HepG2 (cell line): ENCODE measurements at regions not wholly inside any gene's neighbourhood (a gene's known extent, or its start where the extent isn't known, plus 50 kb on each side); places are given as distances from the start of the nearest gene placed in this dataset.

ENCODE experiments used
- ATAC-seq: fragments of 200-7000 bp; cut with Tn5 transposase; 3 replicates; pipeline ENCODE4 v1.9.1; 2020; ENCODE audit warnings: mild to moderate bottlenecking, moderate library complexity
- BruUV-seq: library from RNA; stranded (reverse); fragments of 400-500 nt; replicated peaks from 2 replicates; lab custom pipeline; 2021; lab: Mats Ljungman, UMichigan
- CTCF ChIA-PET: fragments of 300-600 bp; formaldehyde crosslinking; extraction: SDS; loops from one replicate; lab custom pipeline; 2021; ENCODE audit warnings: low total read pairs, inconsistent platforms, low intra/inter-chr PET ratio; lab: Yijun Ruan, JAX
- POLR2A ChIA-PET: fragments of 350-600 bp; sonication (Branson Sonifier 250); formaldehyde crosslinking; loops from one replicate; lab custom pipeline; 2020; ENCODE audit warnings: antibody characterized with exemption, inconsistent platforms; lab: Yijun Ruan, JAX
- DNase-seq: peaks from one replicate; pipeline ENCODE4 v3.0.0-alpha.2; 2015; ENCODE audit warnings: low spot score
- FAIRE-seq: peaks from 3 replicates; lab custom pipeline; 2011; peaks lifted over from hg19 to GRCh38; lab: Jason Lieb, UNC
- H2AFZ ChIP-seq: one replicate; pipeline ENCODE4 v1.6.1; 2011; ENCODE audit warnings: low read length, inconsistent platforms
- H3K27ac ChIP-seq: fragments of 300-600 bp; 3 replicates; pipeline ENCODE4 v1.8.0; 2011; ENCODE audit warnings: mixed run types, mild to moderate bottlenecking, mixed read lengths, low read length, inconsistent platforms; ENCODE audit not compliant: insufficient read depth; ENCODE audit errors: extremely low read length
- H3K27me3 ChIP-seq, 2 experiments: fragments of 200-600 bp in 1 of 2; 2 replicates in 1 of 2; 3 replicates in 1 of 2; pipeline versions ENCODE4 v1.6.0 to v1.8.0; 2011; ENCODE audit warnings: low read length in 2 of 2, mild to moderate bottlenecking in 2 of 2, moderate library complexity in 2 of 2, inconsistent platforms in 1 of 2; ENCODE audit not compliant: insufficient read depth in 2 of 2, control insufficient read depth in 1 of 2
- H3K36me3 ChIP-seq, 2 experiments: fragments of 200-600 bp in 1 of 2; replicated peaks in 1 of 2; 2 replicates in 1 of 2; 3 replicates in 1 of 2; pipeline versions ENCODE4 v1.5.1 to v1.8.0; 2011; ENCODE audit warnings: low read length in 2 of 2, inconsistent platforms in 1 of 2; ENCODE audit not compliant: insufficient read depth in 2 of 2, control insufficient read depth in 1 of 2
- H3K4me1 ChIP-seq: 2 replicates; pipeline ENCODE4 v1.5.1; 2012; ENCODE audit warnings: low read length, inconsistent platforms; ENCODE audit not compliant: insufficient read depth
- H3K4me2 ChIP-seq: 2 replicates; pipeline ENCODE4 v1.6.0; 2011; ENCODE audit warnings: low read depth, low read length, inconsistent platforms
- H3K4me3 ChIP-seq, 3 experiments: fragments of 200-600 bp in 1 of 3; sonication (generic), shearing (Covaris generic) in 1 of 3; replicated peaks in 1 of 3; 2 replicates each; pipeline ENCODE4 v1.5.1; 2011 to 2016; ENCODE audit warnings: low read length in 3 of 3, inconsistent platforms in 2 of 3, low read depth in 2 of 3, mild to moderate bottlenecking in 2 of 3, control low read depth in 1 of 3, mixed read lengths in 1 of 3; ENCODE audit not compliant: insufficient read depth in 1 of 3
- H3K79me2 ChIP-seq: one replicate; pipeline ENCODE4 v1.6.1; 2011; ENCODE audit warnings: low read length, inconsistent platforms; ENCODE audit not compliant: insufficient read depth
- H3K9ac ChIP-seq: 2 replicates; pipeline ENCODE4 v1.6.0; 2011; ENCODE audit warnings: mild to moderate bottlenecking, low read depth, low read length, inconsistent platforms; ENCODE audit not compliant: insufficient read depth
- H3K9me3 ChIP-seq: 2 replicates; pipeline ENCODE4 v1.5.1; 2012; ENCODE audit warnings: mild to moderate bottlenecking, low read length
- H4K20me1 ChIP-seq: 2 replicates; pipeline ENCODE4 v1.6.0; 2011; ENCODE audit warnings: inconsistent platforms, mild to moderate bottlenecking, low read length, moderate library complexity; ENCODE audit not compliant: insufficient read depth
- AGO2 ChIP-seq: fragments of 200-400 bp; formaldehyde crosslinking; optimal IDR thresholded peaks from 2 replicates; pipeline ENCODE3; 2017; ENCODE audit warnings: mild to moderate bottlenecking, low read depth, low read length, moderate library complexity
- EP300 ChIP-seq, 3 experiments: sonication (generic) in 1 of 3; formaldehyde crosslinking in 1 of 3; IDR thresholded peaks; 2 replicates each; pipeline versions ENCODE4 v1.5.1 to v1.6.1; 2011 to 2020; ENCODE audit warnings: low read depth in 2 of 3, low read length in 2 of 3, borderline replicate concordance in 1 of 3, improper control_type of control experiment in 1 of 3, mild to moderate bottlenecking in 1 of 3, missing genetic modification reagents in 1 of 3, moderate library complexity in 1 of 3
- KDM3A ChIP-seq: IDR thresholded peaks from 2 replicates; pipeline ENCODE4 v1.6.1; 2018; ENCODE audit warnings: low read depth, missing compliant biosample characterization
- NR1H2 ChIP-seq: sonication (generic); formaldehyde crosslinking; IDR thresholded peaks from 2 replicates; pipeline ENCODE4 v1.8.1; 2022; ENCODE audit warnings: low read depth, missing genetic modification reagents, borderline replicate concordance
- RARA ChIP-seq: IDR thresholded peaks from 2 replicates; pipeline ENCODE4 v1.6.1; 2016; ENCODE audit warnings: missing genetic modification reagents, missing compliant biosample characterization
- SALL1 ChIP-seq: sonication (generic); formaldehyde crosslinking; IDR thresholded peaks from 2 replicates; pipeline ENCODE4 v1.8.0; 2022; ENCODE audit warnings: mild to moderate bottlenecking, missing genetic modification reagents
- SMAD1 ChIP-seq: sonication (generic); formaldehyde crosslinking; IDR thresholded peaks from 2 replicates; pipeline ENCODE4 v1.4.0; 2020; ENCODE audit warnings: missing genetic modification reagents, low read depth, mild to moderate bottlenecking, borderline replicate concordance
- U2AF2 ChIP-seq: fragments of 200-400 bp; formaldehyde crosslinking; IDR thresholded peaks from 2 replicates; pipeline ENCODE4 v1.6.1; 2017; ENCODE audit warnings: low read depth, mild to moderate bottlenecking, low read length
- ZC3H13 ChIP-seq: sonication (generic); formaldehyde crosslinking; IDR thresholded peaks from 2 replicates; pipeline ENCODE4 v1.8.1; 2023; ENCODE audit warnings: mild to moderate bottlenecking, missing genetic modification reagents, moderate library complexity
- ZC3H4 ChIP-seq: sonication (generic); formaldehyde crosslinking; IDR thresholded peaks from 2 replicates; pipeline ENCODE4 v1.4.0; 2020; ENCODE audit warnings: missing genetic modification reagents, borderline replicate concordance
- ZNF33A ChIP-seq: sonication (generic); formaldehyde crosslinking; IDR thresholded peaks from 2 replicates; pipeline ENCODE4 v1.5.1; 2020; ENCODE audit warnings: missing genetic modification reagents, mild to moderate bottlenecking, moderate library complexity, borderline replicate concordance
- ZNF432 ChIP-seq: sonication (generic); formaldehyde crosslinking; IDR thresholded peaks from 2 replicates; pipeline ENCODE4 v1.5.0; 2020; ENCODE audit warnings: missing genetic modification reagents, mild to moderate bottlenecking, borderline replicate concordance
- ZNF496 ChIP-seq: sonication (generic); formaldehyde crosslinking; IDR thresholded peaks from 2 replicates; pipeline ENCODE4 v1.8.1; 2023; ENCODE audit warnings: mild to moderate bottlenecking, moderate library complexity, missing genetic modification reagents; ENCODE audit not compliant: insufficient replicate concordance
- ZNF530 ChIP-seq: sonication (generic); formaldehyde crosslinking; IDR thresholded peaks from 2 replicates; pipeline ENCODE4 v1.5.0; 2020; ENCODE audit warnings: low read depth, mild to moderate bottlenecking, missing genetic modification reagents
- ZNF660 ChIP-seq: sonication (generic); formaldehyde crosslinking; IDR thresholded peaks from 2 replicates; pipeline ENCODE4 v1.5.1; 2020; ENCODE audit warnings: mild to moderate bottlenecking, low read depth, missing genetic modification reagents, borderline replicate concordance
- WGBS: methylation state at CpG from one replicate; pipeline ENCODE4 v1.1.6; 2017; ENCODE audit warnings: low lambda C conversion rate; 5-methylcytosine and 5-hydroxymethylcytosine counted together
- in situ Hi-C: cut with HindIII; loops from 2 replicates; pipeline ENCODE4 v1.10.0; 2017; ENCODE audit warnings: low pct_unique_long_range_greater_than_20kb; ENCODE audit not compliant: extremely low pct_ligation_motif_present
- intact Hi-C: fragments of 100-400 bp; cut with micrococcal nuclease; formaldehyde crosslinking; loops from one replicate; pipeline ENCODE4 v1.10.0; 2022; ENCODE audit not compliant: unreplicated experiment
- TF ChIP-seq, protein P1 (sequence below): IDR thresholded peaks from 2 replicates; pipeline ENCODE4 v1.6.1; 2018; ENCODE audit warnings: missing genetic modification reagents, mild to moderate bottlenecking, missing compliant biosample characterization
- TF ChIP-seq, protein P2 (sequence below): sonication (generic); formaldehyde crosslinking; IDR thresholded peaks from 2 replicates; pipeline ENCODE4 v1.5.0; 2020; ENCODE audit warnings: mild to moderate bottlenecking, missing genetic modification reagents, moderate library complexity
- TF ChIP-seq, protein P3 (sequence below): sonication (generic); formaldehyde crosslinking; conservative IDR thresholded peaks from 2 replicates; pipeline ENCODE4 v1.8.0; 2022; ENCODE audit warnings: mild to moderate bottlenecking, moderate library complexity, missing genetic modification reagents
- TF ChIP-seq, protein P4 (sequence below): IDR thresholded peaks from 2 replicates; pipeline ENCODE4 v1.6.1; 2012; ENCODE audit warnings: inconsistent platforms

DNA sequence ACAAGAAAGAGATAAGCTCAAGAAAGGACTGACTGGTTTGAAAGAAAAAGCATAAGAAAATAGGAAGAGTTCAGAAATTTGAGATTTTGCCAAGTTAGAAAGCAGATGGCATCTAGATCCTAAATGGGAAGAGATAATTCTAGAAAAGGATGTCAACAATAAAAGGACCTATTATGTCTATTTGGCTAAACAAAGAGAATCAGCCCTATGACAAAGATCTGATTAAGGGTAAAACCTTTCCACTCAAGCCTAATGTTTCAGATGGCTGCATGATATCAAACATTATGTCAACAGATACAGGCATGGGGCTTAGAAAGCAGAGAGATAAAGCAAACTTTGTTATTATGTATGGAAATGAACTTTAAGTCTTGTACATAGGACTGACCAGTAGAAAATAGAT is 465.0 kb upstream of the TRIB2 start (continued):
- TF ChIP-seq, protein P1, sequence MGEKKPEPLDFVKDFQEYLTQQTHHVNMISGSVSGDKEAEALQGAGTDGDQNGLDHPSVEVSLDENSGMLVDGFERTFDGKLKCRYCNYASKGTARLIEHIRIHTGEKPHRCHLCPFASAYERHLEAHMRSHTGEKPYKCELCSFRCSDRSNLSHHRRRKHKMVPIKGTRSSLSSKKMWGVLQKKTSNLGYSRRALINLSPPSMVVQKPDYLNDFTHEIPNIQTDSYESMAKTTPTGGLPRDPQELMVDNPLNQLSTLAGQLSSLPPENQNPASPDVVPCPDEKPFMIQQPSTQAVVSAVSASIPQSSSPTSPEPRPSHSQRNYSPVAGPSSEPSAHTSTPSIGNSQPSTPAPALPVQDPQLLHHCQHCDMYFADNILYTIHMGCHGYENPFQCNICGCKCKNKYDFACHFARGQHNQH = no peak
- TF ChIP-seq SMAD1 (CRISPR knock-in tag) (no peak), ZC3H13 (CRISPR knock-in tag) (no peak), ZNF496 (CRISPR knock-in tag) (no peak), EP300 (IDR thresholded peaks at IDR 0.05; ENCODE audit: low read depth in 2 of 2, low read length in 2 of 2) (no peak), EP300 (CRISPR knock-in tag; IDR thresholded peaks at IDR 0.05; ENCODE audit: borderline replicate concordance) (no peak), SALL1 (CRISPR knock-in tag) (no peak), RARA (no peak)
- TF ChIP-seq, all 625 proteins: peak for 0

DNA sequence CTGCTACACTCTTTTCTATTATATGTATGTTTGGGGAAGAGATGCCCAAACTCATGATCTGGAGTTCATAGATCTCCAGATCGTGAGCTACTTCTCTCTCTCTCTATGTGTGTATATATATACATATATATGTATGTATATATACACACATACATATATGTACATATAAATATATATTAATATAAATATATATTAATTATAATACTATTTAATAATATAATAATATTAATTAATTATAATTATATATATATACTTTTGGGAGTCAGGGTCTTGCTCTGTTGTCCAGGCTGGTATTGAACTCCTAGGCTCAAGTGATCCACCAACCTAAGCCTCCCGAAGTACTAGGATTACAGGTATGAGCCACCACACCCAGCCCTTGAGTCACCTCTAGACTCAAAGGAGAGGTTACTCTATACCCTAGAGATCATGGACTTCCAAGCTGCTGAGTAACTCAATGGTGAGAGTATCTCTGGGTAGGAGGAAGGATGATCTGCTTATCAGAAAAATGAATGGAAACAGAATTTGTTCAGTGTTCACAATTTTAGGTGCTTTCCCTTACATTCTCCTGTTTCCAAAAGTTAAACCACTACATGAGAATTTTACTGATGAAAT is 463.5 kb upstream of the TRIB2 start:
- H3K9ac ChIP-seq = no peak overlapping the region
- CTCF ChIA-PET = no interaction called here
- H3K27me3 ChIP-seq = no peaks in the 10 kb centered on the region
- H3K79me2 ChIP-seq = no peaks in the 10 kb centered on the region
- H3K27ac ChIP-seq = no peak overlapping the region
- no peaks in the 10 kb centered on the region for H4K20me1 ChIP-seq
- H3K4me3 ChIP-seq = no peak overlapping the region
- no peaks in the 10 kb centered on the region for H3K4me1 ChIP-seq
- no peak overlapping the region for H3K4me2 ChIP-seq
- no peaks in the 10 kb centered on the region for H3K36me3 ChIP-seq
- FAIRE-seq = no peak
- H2AFZ ChIP-seq = no peak overlapping the region
- H3K9me3 ChIP-seq = no peaks in the 10 kb centered on the region
- no TSS peak for BruUV-seq
- DNase-seq = no peak
- POLR2A ChIA-PET = no interaction called here
- intact Hi-C loops (no loop called here), in situ Hi-C loops (no loop called here)
- WGBS = 12% methylated on average over 2 of the region's 2 CpGs
- no peak for ATAC-seq
- no peak for TF ChIP-seq KDM3A (CRISPR knock-in tag)
- TF ChIP-seq ZNF660 (CRISPR knock-in tag) = no peak
- TF ChIP-seq AGO2 = no peak
- TF ChIP-seq, protein P2, sequence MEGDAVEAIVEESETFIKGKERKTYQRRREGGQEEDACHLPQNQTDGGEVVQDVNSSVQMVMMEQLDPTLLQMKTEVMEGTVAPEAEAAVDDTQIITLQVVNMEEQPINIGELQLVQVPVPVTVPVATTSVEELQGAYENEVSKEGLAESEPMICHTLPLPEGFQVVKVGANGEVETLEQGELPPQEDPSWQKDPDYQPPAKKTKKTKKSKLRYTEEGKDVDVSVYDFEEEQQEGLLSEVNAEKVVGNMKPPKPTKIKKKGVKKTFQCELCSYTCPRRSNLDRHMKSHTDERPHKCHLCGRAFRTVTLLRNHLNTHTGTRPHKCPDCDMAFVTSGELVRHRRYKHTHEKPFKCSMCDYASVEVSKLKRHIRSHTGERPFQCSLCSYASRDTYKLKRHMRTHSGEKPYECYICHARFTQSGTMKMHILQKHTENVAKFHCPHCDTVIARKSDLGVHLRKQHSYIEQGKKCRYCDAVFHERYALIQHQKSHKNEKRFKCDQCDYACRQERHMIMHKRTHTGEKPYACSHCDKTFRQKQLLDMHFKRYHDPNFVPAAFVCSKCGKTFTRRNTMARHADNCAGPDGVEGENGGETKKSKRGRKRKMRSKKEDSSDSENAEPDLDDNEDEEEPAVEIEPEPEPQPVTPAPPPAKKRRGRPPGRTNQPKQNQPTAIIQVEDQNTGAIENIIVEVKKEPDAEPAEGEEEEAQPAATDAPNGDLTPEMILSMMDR (CRISPR knock-in tag) = no peak
- TF ChIP-seq, protein P3, sequence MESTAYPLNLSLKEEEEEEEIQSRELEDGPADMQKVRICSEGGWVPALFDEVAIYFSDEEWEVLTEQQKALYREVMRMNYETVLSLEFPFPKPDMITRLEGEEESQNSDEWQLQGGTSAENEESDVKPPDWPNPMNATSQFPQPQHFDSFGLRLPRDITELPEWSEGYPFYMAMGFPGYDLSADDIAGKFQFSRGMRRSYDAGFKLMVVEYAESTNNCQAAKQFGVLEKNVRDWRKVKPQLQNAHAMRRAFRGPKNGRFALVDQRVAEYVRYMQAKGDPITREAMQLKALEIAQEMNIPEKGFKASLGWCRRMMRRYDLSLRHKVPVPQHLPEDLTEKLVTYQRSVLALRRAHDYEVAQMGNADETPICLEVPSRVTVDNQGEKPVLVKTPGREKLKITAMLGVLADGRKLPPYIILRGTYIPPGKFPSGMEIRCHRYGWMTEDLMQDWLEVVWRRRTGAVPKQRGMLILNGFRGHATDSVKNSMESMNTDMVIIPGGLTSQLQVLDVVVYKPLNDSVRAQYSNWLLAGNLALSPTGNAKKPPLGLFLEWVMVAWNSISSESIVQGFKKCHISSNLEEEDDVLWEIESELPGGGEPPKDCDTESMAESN = no peak
- TF ChIP-seq ZC3H13 (CRISPR knock-in tag) = no peak
- TF ChIP-seq ZNF432 (CRISPR knock-in tag) = no peak
- TF ChIP-seq, protein P4, sequence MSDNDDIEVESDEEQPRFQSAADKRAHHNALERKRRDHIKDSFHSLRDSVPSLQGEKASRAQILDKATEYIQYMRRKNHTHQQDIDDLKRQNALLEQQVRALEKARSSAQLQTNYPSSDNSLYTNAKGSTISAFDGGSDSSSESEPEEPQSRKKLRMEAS = no peak
- TF ChIP-seq U2AF2 = no peak
- TF ChIP-seq ZC3H4 (CRISPR knock-in tag) = no peak
- no peak for TF ChIP-seq ZNF530 (CRISPR knock-in tag)
- no peak for TF ChIP-seq ZNF33A (CRISPR knock-in tag)
- TF ChIP-seq NR1H2 (CRISPR knock-in tag) = no peak
